Fibroblast of villous mesenchyme (primary cell): ENCODE measurements at regions not wholly inside any gene's neighbourhood (a gene's known extent, or its start where the extent isn't known, plus 50 kb on each side); places are given as distances from the start of the nearest gene placed in this dataset.

Experiments used
- DNase-seq: peaks from one replicate; pipeline ENCODE4 v3.0.0-alpha.2; 2010; ENCODE audit warnings: low read depth
- H3K4me3 ChIP-seq: 2 replicates; pipeline ENCODE4 v1.5.1; 2011; ENCODE audit warnings: low read depth, mild to moderate bottlenecking, low read length
- CTCF ChIP-seq: IDR thresholded peaks from 2 replicates; pipeline ENCODE4 v1.5.1; 2012; ENCODE audit warnings: low read depth, mild to moderate bottlenecking, low read length; ENCODE audit not compliant: insufficient read depth

- no peak overlapping the region for H3K4me3 ChIP-seq
- TF ChIP-seq CTCF: no peak
- DNase-seq: no peak
Measured at GRCh38 chr16:49168126-49168525, 113.5 kb downstream of the CBLN1 start.

- TF ChIP-seq CTCF: no peak
- DNase-seq: no peak
- H3K4me3 ChIP-seq: no peak overlapping the region
Measured at GRCh38 chr16:49165025-49165424, 116.6 kb downstream of the CBLN1 start.

- H3K4me3 ChIP-seq: no peak overlapping the region
- no peak for DNase-seq
- TF ChIP-seq CTCF: no peak
Measured at GRCh38 chr16:49161191-49161590, 120.4 kb downstream of the CBLN1 start.

- DNase-seq: peak; percentile 6
- TF ChIP-seq CTCF: no peak
- H3K4me3 ChIP-seq: no peak overlapping the region
Measured at GRCh38 chr16:49158029-49158642, 123.5 kb downstream of the CBLN1 start.

- DNase-seq: no peak
- H3K4me3 ChIP-seq: no peak overlapping the region
- no peak for TF ChIP-seq CTCF
Measured at GRCh38 chr16:49150341-49150740, 131.3 kb downstream of the CBLN1 start.

GRCh38 chr16:49148410-49148809, 133.2 kb downstream of the CBLN1 start:
- TF ChIP-seq CTCF: no peak
- DNase-seq: no peak
- H3K4me3 ChIP-seq: no peak overlapping the region

- H3K4me3 ChIP-seq: no peak overlapping the region
- no peak for TF ChIP-seq CTCF
- no peak for DNase-seq
Measured at GRCh38 chr16:49140618-49141017, 141.0 kb downstream of the CBLN1 start.
